Activated CD4-positive, alpha-beta T cell treated with anti-CD3 and anti-CD28 coated beads, Interleukin-2, Interleukin-4, amounts not matched to agents 100 ng/mL and 50 ng/mL, durations not matched to agents 16 hours and 8 hours (primary cell): ENCODE measurements at regions not wholly inside any gene's neighbourhood (a gene's known extent, or its start where the extent isn't known, plus 50 kb on each side); places are given as distances from the start of the nearest gene placed in this dataset.

Experiments
- DNase-seq: peaks from one replicate; pipeline ENCODE4 v3.0.0-alpha.2; 2020; ENCODE audit warnings: low spot score

GRCh38 chr19:33900817-33901216, 104.1 kb downstream of the KCTD15 start:
- no peak for DNase-seq

GRCh38 chr19:33902395-33902794, 105.7 kb downstream of the KCTD15 start:
- no peak for DNase-seq

- DNase-seq, result no peak
These were observed 106.3 kb downstream of the KCTD15 start for GRCh38 chr19:33902802-33903488.

GRCh38 chr19:33903489-33903850, 106.8 kb downstream of the KCTD15 start:
- DNase-seq, result no peak

- DNase-seq, result no peak
These were observed 108.0 kb downstream of the KCTD15 start for GRCh38 chr19:33904681-33905080.

GRCh38 chr19:33905473-33905936, 108.8 kb downstream of the KCTD15 start:
- DNase-seq, result no peak

GRCh38 chr19:33905937-33906577, 109.4 kb downstream of the KCTD15 start:
- DNase-seq, result no peak

- DNase-seq, result no peak
These were observed 110.1 kb downstream of the KCTD15 start for GRCh38 chr19:33906578-33907335.

- no peak for DNase-seq
These were observed 114.3 kb downstream of the KCTD15 start for GRCh38 chr19:33910922-33911321.

GRCh38 chr19:33914599-33914998, 117.9 kb downstream of the KCTD15 start:
- DNase-seq, result no peak

- no peak for DNase-seq
These were observed 120.1 kb downstream of the KCTD15 start for GRCh38 chr19:33916792-33917191.

GRCh38 chr19:33919291-33919690, 122.6 kb downstream of the KCTD15 start:
- DNase-seq, result no peak

- no peak for DNase-seq
These were observed 124.5 kb downstream of the KCTD15 start for GRCh38 chr19:33921165-33921564.

GRCh38 chr19:33926306-33926705, 129.6 kb downstream of the KCTD15 start:
- no peak for DNase-seq

GRCh38 chr19:33927789-33928457, 131.3 kb downstream of the KCTD15 start:
- no peak for DNase-seq

- no peak for DNase-seq
These were observed 131.8 kb downstream of the KCTD15 start for GRCh38 chr19:33928458-33928950.

- DNase-seq, result no peak
These were observed 137.3 kb downstream of the KCTD15 start for GRCh38 chr19:33933931-33934330.

GRCh38 chr19:33938821-33939220, 142.2 kb downstream of the KCTD15 start:
- no peak for DNase-seq

GRCh38 chr19:33941133-33941532, 144.5 kb downstream of the KCTD15 start:
- no peak for DNase-seq

GRCh38 chr19:33946535-33947264, 150.0 kb downstream of the KCTD15 start:
- DNase-seq, result no peak

GRCh38 chr19:33947265-33947964, 150.7 kb downstream of the KCTD15 start:
- DNase-seq, result no peak
